Stomach (tissue), 8 donors: ENCODE measurements at regions not wholly inside any gene's neighbourhood (a gene's known extent, or its start where the extent isn't known, plus 50 kb on each side); places are given as distances from the start of the nearest gene placed in this dataset.

Experiments used
- DNase-seq, 2 donors: peaks; one replicate each; pipeline versions ENCODE4 v3.0.0 to v3.0.0-alpha.2; 2013 to 2019
- H3K27ac ChIP-seq, 5 donors: fragments of 200-600 bp in 4 of 5; sonication (generic) in 4 of 5; one replicate each; pipeline ENCODE4 v1.5.1; 2013 to 2019; ENCODE audit warnings: mild to moderate bottlenecking in 1 of 5, moderate library complexity in 1 of 5
- H3K27me3 ChIP-seq, 3 donors: fragments of 200-600 bp; sonication (generic); one replicate each; pipeline ENCODE4 v1.5.1; 2017 to 2019; ENCODE audit warnings: mixed run types in 1 of 3
- H3K36me3 ChIP-seq, 4 donors: fragments of 200-600 bp; sonication (generic); 1 replicate in 3 of 4; 2 replicates in 1 of 4; pipeline ENCODE4 v1.5.1; 2016 to 2019
- H3K4me1 ChIP-seq, 4 donors: fragments of 200-600 bp; sonication (generic); one replicate each; pipeline ENCODE4 v1.5.1; 2016 to 2019
- H3K4me3 ChIP-seq, 4 donors: fragments of 200-600 bp; sonication (generic) in 3 of 4; one replicate each; pipeline ENCODE4 v1.5.1; 2016 to 2019; ENCODE audit warnings: mild to moderate bottlenecking in 1 of 4
- H3K9me3 ChIP-seq, 4 donors: fragments of 200-600 bp; sonication (generic); one replicate each; pipeline ENCODE4 v1.5.1; 2016 to 2019
- CTCF ChIP-seq, 7 experiments: fragments of 450-650 bp in 4 of 7; fragments of 200-600 bp in 3 of 7; sonication (generic) in 3 of 7; IDR thresholded peaks; one replicate each; pipeline ENCODE4 v1.5.1; 2016 to 2019; ENCODE audit warnings: antibody characterized with exemption in 7 of 7, control low read depth in 2 of 7, mild to moderate bottlenecking in 1 of 7
- EP300 ChIP-seq: sonication (generic); formaldehyde crosslinking; IDR thresholded peaks from one replicate; pipeline ENCODE4 v1.6.1; 2017; ENCODE audit warnings: antibody characterized with exemption
- POLR2A ChIP-seq, 4 donors: fragments of 450-650 bp; IDR thresholded peaks; one replicate each; pipeline ENCODE4 v1.6.1; 2016; ENCODE audit warnings: antibody characterized with exemption in 4 of 4, control low read depth in 2 of 4, mild to moderate bottlenecking in 1 of 4, moderate library complexity in 1 of 4
- POLR2AphosphoS5 ChIP-seq, 3 donors: sonication (generic); formaldehyde crosslinking; IDR thresholded peaks; one replicate each; pipeline ENCODE4 v1.6.1; 2016; ENCODE audit warnings: antibody characterized with exemption in 3 of 3
- WGBS, 5 donors: extraction: QIAGEN DNeasy Blood & Tissue Kit in 3 of 5; methylation state at CpG; one replicate each; pipeline versions ENCODE4 v1.1.5 to v1.1.7; 2013 to 2018; 5-methylcytosine and 5-hydroxymethylcytosine counted together
- intact Hi-C: fragments of 100-400 bp; cut with DNase I; formaldehyde crosslinking; loops from one replicate; pipeline ENCODE4 v1.15.1; 2023; ENCODE audit warnings: low total_unique reads
- donor health status: healthy with polysubstance abuse.
- donor health status: Bipolar disorder and iron deficiency.
- donor health status: healthy.

GRCh38 chr2:128748336-128748735 lies 429.7 kb upstream of the HS6ST1 start:
- Histone ChIP-seq H3K27ac (no peak overlapping the region), H3K36me3 (no peaks in the 10 kb centered on the region), H3K4me3 (no peak overlapping the region), H3K9me3 (no peaks in the 10 kb centered on the region), H3K4me1 (no peaks in the 10 kb centered on the region), H3K27me3 (no peaks in the 10 kb centered on the region)
- 89 to 94% (median 91%) methylated on average over 10 of the region's 10 CpGs for WGBS, 5 donors
- no peak for DNase-seq
- TF ChIP-seq POLR2A (IDR thresholded peaks at IDR 0.05) (no peak), POLR2AphosphoS5 (IDR thresholded peaks at IDR 0.05) (no peak), EP300 (no peak), CTCF (IDR thresholded peaks at IDR 0.05) (no peak)
- intact Hi-C loops: no loop called here

GRCh38 chr2:128748835-128749605 lies 430.4 kb upstream of the HS6ST1 start:
- Histone ChIP-seq H3K27ac (no peak overlapping the region), H3K4me1 (no peaks in the 10 kb centered on the region), H3K4me3 (no peak overlapping the region), H3K36me3 (no peaks in the 10 kb centered on the region), H3K27me3 (no peaks in the 10 kb centered on the region), H3K9me3 (no peaks in the 10 kb centered on the region)
- WGBS, 5 donors: 87 to 93% (median 90%) methylated on average over 9 of the region's 9 CpGs
- intact Hi-C loops: no loop called here
- TF ChIP-seq EP300 (no peak), POLR2AphosphoS5 (IDR thresholded peaks at IDR 0.05) (no peak), CTCF (IDR thresholded peaks at IDR 0.05) (no peak), POLR2A (IDR thresholded peaks at IDR 0.05) (no peak)
- no peak for DNase-seq

DNA sequence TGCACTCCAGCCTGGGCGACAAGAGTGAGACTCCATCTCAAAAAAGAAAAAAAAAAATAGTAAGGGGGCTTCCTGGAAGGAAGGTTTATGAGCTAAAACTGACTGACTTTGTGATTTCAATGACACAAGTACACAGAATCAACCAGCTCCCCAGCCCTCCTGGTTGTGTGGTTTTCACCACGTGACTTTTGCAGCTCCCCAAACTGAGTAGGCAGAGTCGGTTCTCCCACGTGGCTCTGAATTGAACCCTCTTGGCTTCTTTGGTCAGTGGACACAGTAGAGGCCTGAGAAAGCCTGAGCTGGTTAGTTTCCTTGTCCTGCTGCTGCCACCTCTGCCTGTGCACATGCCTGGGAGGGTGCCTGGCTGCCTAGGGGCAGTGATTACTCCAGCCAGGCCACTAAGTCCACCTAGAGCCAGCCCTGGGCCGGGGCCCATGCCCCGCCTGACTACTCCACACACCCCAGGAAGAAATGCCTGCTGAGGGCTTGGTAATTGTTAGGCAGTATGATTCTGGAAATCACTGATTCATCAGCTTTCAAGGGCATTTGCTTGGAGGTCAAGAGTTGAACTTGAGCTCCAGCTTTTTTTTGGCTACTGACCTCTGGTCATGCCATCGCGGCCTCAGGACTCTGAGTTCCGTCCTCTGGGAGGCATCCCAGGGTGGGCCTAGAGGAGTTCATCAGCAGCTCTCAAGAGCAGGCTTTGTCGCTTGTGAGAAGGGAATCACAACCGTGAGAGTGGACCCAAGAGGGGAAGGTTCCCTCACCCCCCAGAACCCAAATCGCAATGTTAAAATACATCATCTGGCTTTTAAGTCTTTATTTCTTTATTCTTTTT lies 431.9 kb upstream of the HS6ST1 start:
- no peak for DNase-seq
- WGBS, 5 donors: 83 to 88% (median 85%) methylated on average over 10 to 12 of the region's 12 CpGs
- H3K9me3 ChIP-seq: no peaks in the 10 kb centered on the region
- intact Hi-C loops: no loop called here
- TF ChIP-seq EP300: no peak
- TF ChIP-seq CTCF (IDR thresholded peaks at IDR 0.05): no peak
- no peak for TF ChIP-seq POLR2AphosphoS5 (IDR thresholded peaks at IDR 0.05)
- no peak for TF ChIP-seq POLR2A (IDR thresholded peaks at IDR 0.05)
- H3K36me3 ChIP-seq: no peaks in the 10 kb centered on the region
- no peak overlapping the region for H3K27ac ChIP-seq
- no peak overlapping the region for H3K4me3 ChIP-seq
- H3K4me1 ChIP-seq: peaks cover 0 to 4% (median 2%) of the 10 kb centered on the region in 4 donors
- H3K27me3 ChIP-seq: no peaks in the 10 kb centered on the region

DNA sequence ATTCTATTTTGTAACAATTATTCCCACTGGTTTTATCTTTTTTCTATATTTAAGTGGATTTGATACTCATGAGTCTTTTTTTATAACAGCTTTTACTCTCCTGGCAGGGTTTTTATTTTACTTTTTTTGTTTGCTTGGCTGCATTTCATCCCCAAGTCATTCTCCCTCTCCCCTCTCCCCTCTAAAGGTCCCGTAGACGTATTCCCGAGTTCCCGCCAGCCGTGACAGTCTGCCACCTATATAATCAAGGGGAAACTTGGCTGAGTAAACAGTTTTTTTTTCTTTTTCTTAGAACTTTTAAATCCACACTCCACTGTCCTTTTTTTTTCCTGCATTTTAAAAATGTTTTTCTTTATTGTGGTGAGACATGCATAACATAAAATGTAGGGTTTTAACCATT lies 433.1 kb upstream of the HS6ST1 start:
- H3K4me1 ChIP-seq: peaks cover 0 to 10% (median 2%) of the 10 kb centered on the region in 4 donors
- no peak for DNase-seq
- peaks cover 0 to 7% (median 0%) of the 10 kb centered on the region in 3 donors for H3K27me3 ChIP-seq
- 35 to 65% (median 46%) methylated on average over 5 of the region's 5 CpGs for WGBS, 5 donors
- no peak overlapping the region for H3K27ac ChIP-seq
- no peaks in the 10 kb centered on the region for H3K9me3 ChIP-seq
- TF ChIP-seq POLR2AphosphoS5 (IDR thresholded peaks at IDR 0.05) (no peak), EP300 (no peak), POLR2A (IDR thresholded peaks at IDR 0.05) (no peak), CTCF (IDR thresholded peaks at IDR 0.05) (no peak)
- no peaks in the 10 kb centered on the region for H3K36me3 ChIP-seq
- intact Hi-C loops: no loop called here
- no peak overlapping the region for H3K4me3 ChIP-seq
